SU-DHL-6 (cell line): ENCODE measurements at regions not wholly inside any gene's neighbourhood (a gene's known extent, or its start where the extent isn't known, plus 50 kb on each side); places are given as distances from the start of the nearest gene placed in this dataset.

ENCODE experiments used
- CTCF ChIP-seq: fragments of 200-600 bp; sonication (generic); IDR thresholded peaks from one replicate; pipeline ENCODE4 v1.5.1; 2017; ENCODE audit warnings: antibody characterized with exemption, mild to moderate bottlenecking, low read length, moderate library complexity; ENCODE audit not compliant: insufficient read depth, poor library complexity, severe bottlenecking
- EZH2phosphoT487 ChIP-seq: fragments of 200-600 bp; sonication (generic), shearing (Covaris generic); conservative IDR thresholded peaks from 2 replicates; pipeline ENCODE4 v1.6.1; 2018; ENCODE audit warnings: mild to moderate bottlenecking, antibody characterized with exemption, low read length, moderate library complexity, mixed read lengths

- no peak for TF ChIP-seq CTCF
- no peak for TF ChIP-seq EZH2phosphoT487
Measured at GRCh38 chr15:66945286-66945685, 120.1 kb upstream of the SMAD3 start.
